Gastroesophageal sphincter (tissue), 3 donors: ENCODE measurements at regions not wholly inside any gene's neighbourhood (a gene's known extent, or its start where the extent isn't known, plus 50 kb on each side); places are given as distances from the start of the nearest gene placed in this dataset.

Source experiments
- EP300 ChIP-seq: sonication (generic); formaldehyde crosslinking; IDR thresholded peaks from one replicate; pipeline ENCODE4 v1.6.1; 2017; ENCODE audit warnings: antibody characterized with exemption, mild to moderate bottlenecking
- POLR2A ChIP-seq, 2 donors: fragments of 450-650 bp; IDR thresholded peaks; one replicate each; pipeline ENCODE4 v1.6.1; 2017; ENCODE audit warnings: antibody characterized with exemption in 2 of 2, mild to moderate bottlenecking in 2 of 2, moderate library complexity in 1 of 2
- POLR2AphosphoS5 ChIP-seq: sonication (generic); formaldehyde crosslinking; IDR thresholded peaks from one replicate; pipeline ENCODE4 v1.6.1; 2017; ENCODE audit warnings: antibody characterized with exemption
- TF ChIP-seq, protein P1 (sequence below), 4 experiments: fragments of 200-600 bp in 2 of 4; fragments of 450-650 bp in 2 of 4; sonication (generic) in 1 of 4; IDR thresholded peaks; one replicate each; pipeline ENCODE4 v1.5.1; 2017 to 2019; ENCODE audit warnings: antibody characterized with exemption in 4 of 4, mild to moderate bottlenecking in 2 of 4, moderate library complexity in 2 of 4

DNA sequence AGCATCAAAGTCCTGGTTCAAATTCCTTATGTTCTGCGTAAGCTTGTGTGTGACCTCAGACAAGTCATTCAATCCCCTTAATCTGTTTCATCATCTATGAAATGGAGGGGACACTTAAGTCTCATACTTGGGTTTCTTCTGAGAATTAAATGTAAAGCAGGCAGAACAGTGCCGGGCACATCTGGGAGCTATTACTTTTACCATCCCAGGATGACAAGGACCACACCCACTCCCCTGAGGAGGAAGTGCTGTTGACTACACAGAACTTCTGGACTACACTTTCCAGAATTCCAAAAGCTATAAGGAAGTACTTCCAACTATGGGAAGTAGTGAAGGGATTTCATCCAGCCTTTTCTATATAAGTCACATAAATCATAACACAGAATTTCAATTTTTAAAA lies 294.9 kb downstream of the IPMK start:
- TF ChIP-seq, protein P1, sequence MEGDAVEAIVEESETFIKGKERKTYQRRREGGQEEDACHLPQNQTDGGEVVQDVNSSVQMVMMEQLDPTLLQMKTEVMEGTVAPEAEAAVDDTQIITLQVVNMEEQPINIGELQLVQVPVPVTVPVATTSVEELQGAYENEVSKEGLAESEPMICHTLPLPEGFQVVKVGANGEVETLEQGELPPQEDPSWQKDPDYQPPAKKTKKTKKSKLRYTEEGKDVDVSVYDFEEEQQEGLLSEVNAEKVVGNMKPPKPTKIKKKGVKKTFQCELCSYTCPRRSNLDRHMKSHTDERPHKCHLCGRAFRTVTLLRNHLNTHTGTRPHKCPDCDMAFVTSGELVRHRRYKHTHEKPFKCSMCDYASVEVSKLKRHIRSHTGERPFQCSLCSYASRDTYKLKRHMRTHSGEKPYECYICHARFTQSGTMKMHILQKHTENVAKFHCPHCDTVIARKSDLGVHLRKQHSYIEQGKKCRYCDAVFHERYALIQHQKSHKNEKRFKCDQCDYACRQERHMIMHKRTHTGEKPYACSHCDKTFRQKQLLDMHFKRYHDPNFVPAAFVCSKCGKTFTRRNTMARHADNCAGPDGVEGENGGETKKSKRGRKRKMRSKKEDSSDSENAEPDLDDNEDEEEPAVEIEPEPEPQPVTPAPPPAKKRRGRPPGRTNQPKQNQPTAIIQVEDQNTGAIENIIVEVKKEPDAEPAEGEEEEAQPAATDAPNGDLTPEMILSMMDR (IDR thresholded peaks at IDR 0.05) = no peak
- TF ChIP-seq POLR2AphosphoS5 (no peak), EP300 (no peak), POLR2A (IDR thresholded peaks at IDR 0.05) (no peak)
